PC-3 (cell line): ENCODE measurements at regions not wholly inside any gene's neighbourhood (a gene's known extent, or its start where the extent isn't known, plus 50 kb on each side); places are given as distances from the start of the nearest gene placed in this dataset.

Experiments used
- ATAC-seq: fragments of 200-7000 bp; cut with Tn5 transposase; 2 replicates; pipeline ENCODE4 v1.9.1; 2020; ENCODE audit warnings: mild to moderate bottlenecking, moderate library complexity
- BruUV-seq: library from RNA; stranded (reverse); fragments of 400-500 nt; replicated peaks from 2 replicates; lab custom pipeline; 2021; lab: Mats Ljungman, UMichigan
- CTCF ChIA-PET: fragments of 300-600 bp; sonication (Branson Sonifier 250); formaldehyde crosslinking; loops from one replicate; lab custom pipeline; 2022; ENCODE audit warnings: antibody characterized with exemption; lab: Charles Lee
- POLR2A ChIA-PET: fragments of 300-600 bp; sonication (Branson Sonifier 250); formaldehyde crosslinking; loops from one replicate; lab custom pipeline; 2022; ENCODE audit warnings: antibody characterized with exemption; ENCODE audit not compliant: unreplicated experiment; lab: Charles Lee
- DNase-seq: peaks from one replicate; pipeline ENCODE4 v3.0.0-alpha.2; 2015
- H2AFZ ChIP-seq: fragments of 300-600 bp; sonication (generic); 2 replicates; pipeline ENCODE4 v1.6.0; 2016; ENCODE audit warnings: antibody characterized with exemption, low read length
- H3F3A ChIP-seq: fragments of 300-600 bp; sonication (generic); one replicate; pipeline ENCODE4 v1.6.0; 2017; ENCODE audit warnings: antibody characterized with exemption, low read length, control low read depth, mild to moderate bottlenecking; ENCODE audit not compliant: unreplicated experiment
- H3K27ac ChIP-seq: fragments of 300-600 bp; sonication (generic); 2 replicates; pipeline ENCODE4 v1.5.1; 2016; ENCODE audit warnings: mild to moderate bottlenecking, low read length
- H3K27me3 ChIP-seq: fragments of 300-600 bp; sonication (generic); 2 replicates; pipeline ENCODE4 v1.6.1; 2016; ENCODE audit warnings: low read length, mixed read lengths
- H3K36me3 ChIP-seq: fragments of 300-600 bp; sonication (generic); 2 replicates; pipeline ENCODE4 v1.6.1; 2016; ENCODE audit warnings: low read depth, mixed run types, low read length, mixed read lengths
- H3K4me1 ChIP-seq: fragments of 300-600 bp; sonication (generic); 2 replicates; pipeline ENCODE4 v1.5.1; 2016; ENCODE audit warnings: low read length; ENCODE audit not compliant: insufficient read depth
- H3K4me2 ChIP-seq: fragments of 300-600 bp; sonication (generic); 2 replicates; pipeline ENCODE4 v1.6.0; 2016; ENCODE audit warnings: low read length
- H3K4me3 ChIP-seq: fragments of 300-600 bp; sonication (generic); 2 replicates; pipeline ENCODE4 v1.5.1; 2016; ENCODE audit warnings: mild to moderate bottlenecking, low read length, mixed read lengths
- H3K79me2 ChIP-seq: fragments of 300-600 bp; sonication (generic); 2 replicates; pipeline ENCODE4 v1.6.1; 2017; ENCODE audit warnings: low read length, mixed read lengths
- H3K9ac ChIP-seq: fragments of 300-600 bp; sonication (generic); 2 replicates; pipeline ENCODE4 v1.6.0; 2016; ENCODE audit warnings: mild to moderate bottlenecking, low read length
- H3K9me2 ChIP-seq: fragments of 300-600 bp; sonication (generic); replicated peaks from 2 replicates; pipeline ENCODE4 v1.6.1; 2016; ENCODE audit warnings: mixed run types, low read length, mixed read lengths
- H3K9me3 ChIP-seq: fragments of 300-600 bp; sonication (generic); 2 replicates; pipeline ENCODE4 v1.6.1; 2016; ENCODE audit warnings: low read length, mixed read lengths
- H4K20me1 ChIP-seq: fragments of 300-600 bp; sonication (generic); 2 replicates; pipeline ENCODE4 v1.6.1; 2016; ENCODE audit warnings: low read length, mixed read lengths
- CTCF ChIP-seq: fragments of 300-600 bp; sonication (generic); conservative IDR thresholded peaks from 2 replicates; pipeline ENCODE4 v1.5.1; 2017; ENCODE audit warnings: antibody characterized with exemption, low read depth, mild to moderate bottlenecking, low read length
- EZH2 ChIP-seq: fragments of 300-600 bp; sonication (generic); IDR thresholded peaks from one replicate; pipeline ENCODE4 v1.6.1; 2017; ENCODE audit warnings: antibody characterized with exemption, mild to moderate bottlenecking, low read length; ENCODE audit not compliant: unreplicated experiment
- EZH2phosphoT487 ChIP-seq: fragments of 300-600 bp; sonication (generic); IDR thresholded peaks from 2 replicates; pipeline ENCODE4 v1.6.1; 2018; ENCODE audit warnings: mild to moderate bottlenecking, antibody characterized with exemption, low read length, borderline replicate concordance
- intact Hi-C: fragments of 100-400 bp; cut with micrococcal nuclease; formaldehyde crosslinking; loops from 2 replicates; pipeline ENCODE4 v1.9.0; 2023

GRCh38 chr1:189764391-189765320 is 713.0 kb downstream of the BRINP3 start:
- no peak for TF ChIP-seq CTCF
- TF ChIP-seq EZH2phosphoT487: no peak
- TF ChIP-seq EZH2: no peak
- Histone ChIP-seq H3K27ac (no peak overlapping the region), H3F3A (no peaks in the 10 kb centered on the region), H4K20me1 (no peaks in the 10 kb centered on the region), H3K9me3 (no peaks in the 10 kb centered on the region), H3K4me3 (no peak overlapping the region), H3K9ac (no peak overlapping the region), H3K79me2 (no peaks in the 10 kb centered on the region), H3K4me2 (no peak overlapping the region), H3K9me2 (no peaks in the 10 kb centered on the region), H3K4me1 (no peaks in the 10 kb centered on the region), H3K27me3 (no peaks in the 10 kb centered on the region), H2AFZ (no peak overlapping the region), H3K36me3 (no peaks in the 10 kb centered on the region)
- DNase-seq: no peak
- BruUV-seq: no TSS peak
- ChIA-PET CTCF (no interaction called here), POLR2A (no interaction called here)
- intact Hi-C loops: no loop called here
- ATAC-seq: no peak

- peaks cover 3% of the 10 kb centered on the region; the same call in 1 of the 2 replicates for H3K4me1 ChIP-seq
- ATAC-seq: no peak
- no peak for DNase-seq
- H3K9me3 ChIP-seq: no peaks in the 10 kb centered on the region
- H4K20me1 ChIP-seq: no peaks in the 10 kb centered on the region
- no peaks in the 10 kb centered on the region for H3K36me3 ChIP-seq
- no peak overlapping the region for H3K27ac ChIP-seq
- no peaks in the 10 kb centered on the region for H3K27me3 ChIP-seq
- no peak overlapping the region for H2AFZ ChIP-seq
- H3K9ac ChIP-seq: no peak overlapping the region
- no peaks in the 10 kb centered on the region for H3F3A ChIP-seq
- no peaks in the 10 kb centered on the region for H3K9me2 ChIP-seq
- intact Hi-C loops: no loop called here
- BruUV-seq: no TSS peak
- ChIA-PET CTCF (no interaction called here), POLR2A (no interaction called here)
- TF ChIP-seq CTCF: no peak
- no peak for TF ChIP-seq EZH2
- TF ChIP-seq EZH2phosphoT487: no peak
- no peak overlapping the region for H3K4me3 ChIP-seq
- no peaks in the 10 kb centered on the region for H3K79me2 ChIP-seq
- no peak overlapping the region for H3K4me2 ChIP-seq
These were observed 708.2 kb downstream of the BRINP3 start for GRCh38 chr1:189769448-189769847.

GRCh38 chr1:189774721-189775287 is 702.9 kb downstream of the BRINP3 start:
- ATAC-seq (peak; percentile 97), DNase-seq (peak; percentile 63)
- Histone ChIP-seq H3K27ac (peak overlapping the region; percentile 75), H4K20me1 (no peaks in the 10 kb centered on the region), H3K9me3 (no peaks in the 10 kb centered on the region), H3F3A (no peaks in the 10 kb centered on the region), H3K79me2 (no peaks in the 10 kb centered on the region), H2AFZ (no peak overlapping the region), H3K9me2 (no peaks in the 10 kb centered on the region), H3K9ac (no peak overlapping the region), H3K4me2 (peak overlapping the region; percentile 49), H3K4me3 (no peak overlapping the region), H3K27me3 (no peaks in the 10 kb centered on the region), H3K4me1 (peaks cover 13% of the 10 kb centered on the region; the same call in 1 of the 2 replicates), H3K36me3 (no peaks in the 10 kb centered on the region)
- CTCF ChIA-PET: no interaction called here
- POLR2A ChIA-PET: interaction anchor here (0.6 kb wide), 1 partner anchor 395 kb away, joined by 5 read pairs; no protein-coding TSS in a partner anchor
- intact Hi-C loops: no loop called here
- no TSS peak for BruUV-seq
- no peak for TF ChIP-seq EZH2
- no peak for TF ChIP-seq EZH2phosphoT487
- TF ChIP-seq CTCF: no peak
